Ishikawa (cell line): ENCODE measurements at regions not wholly inside any gene's neighbourhood (a gene's known extent, or its start where the extent isn't known, plus 50 kb on each side); places are given as distances from the start of the nearest gene placed in this dataset.

Source experiments
- CEBPB ChIP-seq: IDR thresholded peaks from 2 replicates; pipeline ENCODE4 v1.6.1; 2012
- CREB1 ChIP-seq: IDR thresholded peaks from 2 replicates; pipeline ENCODE4 v1.6.1; 2012; ENCODE audit warnings: low read depth
- EGR1 ChIP-seq: IDR thresholded peaks from 2 replicates; pipeline ENCODE4 v1.6.1; 2012
- EP300 ChIP-seq: IDR thresholded peaks from 2 replicates; pipeline ENCODE4 v1.6.1; 2012; ENCODE audit warnings: borderline replicate concordance
- FOXM1 ChIP-seq: IDR thresholded peaks from 2 replicates; pipeline ENCODE4 v1.6.1; 2012; ENCODE audit warnings: low read depth, borderline replicate concordance
- RAD21 ChIP-seq: IDR thresholded peaks from 2 replicates; pipeline ENCODE4 v1.6.1; 2012; ENCODE audit warnings: low read depth
- TAF1 ChIP-seq: IDR thresholded peaks from 2 replicates; pipeline ENCODE4 v1.6.1; 2012; ENCODE audit warnings: low read depth, mild to moderate bottlenecking
- TCF12 ChIP-seq: IDR thresholded peaks from 2 replicates; pipeline ENCODE4 v1.6.1; 2012; ENCODE audit warnings: low read depth
- TEAD4 ChIP-seq: IDR thresholded peaks from 2 replicates; pipeline ENCODE4 v1.6.1; 2012
- USF1 ChIP-seq: IDR thresholded peaks from 2 replicates; pipeline ENCODE4 v1.6.1; 2012
- YY1 ChIP-seq: IDR thresholded peaks from 2 replicates; pipeline ENCODE4 v1.6.1; 2012; ENCODE audit warnings: low read depth
- ZBTB7A ChIP-seq: IDR thresholded peaks from 2 replicates; pipeline ENCODE4 v1.6.1; 2012; ENCODE audit warnings: low read depth
- TF ChIP-seq, protein P1 (sequence below): IDR thresholded peaks from 2 replicates; pipeline ENCODE4 v1.6.1; 2012
- TF ChIP-seq, protein P2 (sequence below): IDR thresholded peaks from 2 replicates; pipeline ENCODE4 v1.6.1; 2012; ENCODE audit warnings: low read depth, mild to moderate bottlenecking

DNA sequence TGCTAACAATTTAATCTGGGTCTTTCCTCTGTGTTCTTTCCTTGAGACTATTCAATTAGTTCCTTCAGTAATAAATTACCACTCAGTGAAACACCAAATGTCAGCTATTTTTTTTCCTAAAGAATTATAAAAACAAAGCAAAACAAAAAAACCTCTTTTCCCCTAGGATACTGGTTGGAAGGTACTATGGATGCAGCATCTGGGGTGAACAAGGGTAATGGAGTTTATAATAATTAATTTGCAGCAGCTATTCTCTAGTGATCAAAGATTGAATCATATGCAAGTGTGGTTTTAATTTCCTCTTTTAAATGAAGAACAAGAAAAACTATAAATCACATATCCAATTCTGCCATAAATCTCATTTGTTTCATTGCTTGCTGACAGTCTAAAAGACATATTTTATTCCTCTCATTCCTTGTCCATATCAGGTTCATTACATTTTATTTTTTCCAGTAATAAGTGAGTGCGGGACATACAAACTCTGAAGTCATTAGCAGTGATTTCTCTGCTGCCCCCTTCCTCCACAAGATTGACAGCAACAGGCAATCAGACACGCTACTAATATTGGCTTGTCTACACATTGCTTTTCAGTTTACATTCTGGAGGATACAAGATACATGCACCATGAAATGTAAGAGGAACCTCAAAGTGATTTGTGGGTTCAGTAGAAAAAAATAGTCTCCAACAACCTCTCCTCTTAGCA lies 1093.4 kb upstream of the SLIT2 start:
- TF ChIP-seq TEAD4 (no peak), EP300 (no peak), CEBPB (no peak), RAD21 (no peak), FOXM1 (no peak), ZBTB7A (no peak), TAF1 (no peak), USF1 (no peak), YY1 (no peak), TCF12 (no peak), CREB1 (no peak), EGR1 (no peak)
- TF ChIP-seq, protein P1, sequence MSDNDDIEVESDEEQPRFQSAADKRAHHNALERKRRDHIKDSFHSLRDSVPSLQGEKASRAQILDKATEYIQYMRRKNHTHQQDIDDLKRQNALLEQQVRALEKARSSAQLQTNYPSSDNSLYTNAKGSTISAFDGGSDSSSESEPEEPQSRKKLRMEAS: no peak
- TF ChIP-seq, protein P2, sequence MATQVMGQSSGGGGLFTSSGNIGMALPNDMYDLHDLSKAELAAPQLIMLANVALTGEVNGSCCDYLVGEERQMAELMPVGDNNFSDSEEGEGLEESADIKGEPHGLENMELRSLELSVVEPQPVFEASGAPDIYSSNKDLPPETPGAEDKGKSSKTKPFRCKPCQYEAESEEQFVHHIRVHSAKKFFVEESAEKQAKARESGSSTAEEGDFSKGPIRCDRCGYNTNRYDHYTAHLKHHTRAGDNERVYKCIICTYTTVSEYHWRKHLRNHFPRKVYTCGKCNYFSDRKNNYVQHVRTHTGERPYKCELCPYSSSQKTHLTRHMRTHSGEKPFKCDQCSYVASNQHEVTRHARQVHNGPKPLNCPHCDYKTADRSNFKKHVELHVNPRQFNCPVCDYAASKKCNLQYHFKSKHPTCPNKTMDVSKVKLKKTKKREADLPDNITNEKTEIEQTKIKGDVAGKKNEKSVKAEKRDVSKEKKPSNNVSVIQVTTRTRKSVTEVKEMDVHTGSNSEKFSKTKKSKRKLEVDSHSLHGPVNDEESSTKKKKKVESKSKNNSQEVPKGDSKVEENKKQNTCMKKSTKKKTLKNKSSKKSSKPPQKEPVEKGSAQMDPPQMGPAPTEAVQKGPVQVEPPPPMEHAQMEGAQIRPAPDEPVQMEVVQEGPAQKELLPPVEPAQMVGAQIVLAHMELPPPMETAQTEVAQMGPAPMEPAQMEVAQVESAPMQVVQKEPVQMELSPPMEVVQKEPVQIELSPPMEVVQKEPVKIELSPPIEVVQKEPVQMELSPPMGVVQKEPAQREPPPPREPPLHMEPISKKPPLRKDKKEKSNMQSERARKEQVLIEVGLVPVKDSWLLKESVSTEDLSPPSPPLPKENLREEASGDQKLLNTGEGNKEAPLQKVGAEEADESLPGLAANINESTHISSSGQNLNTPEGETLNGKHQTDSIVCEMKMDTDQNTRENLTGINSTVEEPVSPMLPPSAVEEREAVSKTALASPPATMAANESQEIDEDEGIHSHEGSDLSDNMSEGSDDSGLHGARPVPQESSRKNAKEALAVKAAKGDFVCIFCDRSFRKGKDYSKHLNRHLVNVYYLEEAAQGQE: no peak
